GM23338 (cell line): ENCODE measurements at regions not wholly inside any gene's neighbourhood (a gene's known extent, or its start where the extent isn't known, plus 50 kb on each side); places are given as distances from the start of the nearest gene placed in this dataset.

Experiments
- ATAC-seq: fragments of 200-7000 bp; cut with Tn5 transposase; 3 replicates; pipeline ENCODE4 v1.9.1; 2020
- DNase-seq: peaks from one replicate; pipeline ENCODE4 v3.0.0-alpha.2; 2015; ENCODE audit warnings: low spot score
- H2AFZ ChIP-seq: fragments of 200-600 bp; sonication (generic); 2 replicates; pipeline ENCODE4 v1.8.0; 2016; ENCODE audit warnings: antibody characterized with exemption, mild to moderate bottlenecking, moderate library complexity
- H3F3A ChIP-seq: fragments of 200-600 bp; sonication (generic); replicated peaks from 2 replicates; pipeline ENCODE4 v1.8.0; 2017; ENCODE audit warnings: antibody characterized with exemption, mixed run types, low read depth
- H3K27ac ChIP-seq: fragments of 200-600 bp; sonication (generic); 2 replicates; pipeline ENCODE4 v1.6.1; 2016; ENCODE audit warnings: low read depth
- H3K27me3 ChIP-seq: fragments of 200-600 bp; sonication (generic); 2 replicates; pipeline ENCODE4 v1.8.0; 2016; ENCODE audit warnings: mild to moderate bottlenecking, mixed run types, moderate library complexity; ENCODE audit not compliant: insufficient read depth
- H3K36me3 ChIP-seq: fragments of 200-600 bp; sonication (generic); 2 replicates; pipeline ENCODE4 v1.8.0; 2016; ENCODE audit warnings: mild to moderate bottlenecking; ENCODE audit not compliant: insufficient read depth
- H3K4me1 ChIP-seq: fragments of 200-600 bp; sonication (generic); 2 replicates; pipeline ENCODE4 v1.8.0; 2016; ENCODE audit warnings: mild to moderate bottlenecking, moderate library complexity; ENCODE audit not compliant: insufficient read depth
- H3K4me2 ChIP-seq: fragments of 200-600 bp; sonication (generic); 2 replicates; pipeline ENCODE4 v1.7.1; 2017; ENCODE audit warnings: mixed run types
- H3K4me3 ChIP-seq: fragments of 200-600 bp; sonication (generic); 2 replicates; pipeline ENCODE4 v1.6.1; 2016; ENCODE audit warnings: mixed run types
- H3K79me2 ChIP-seq: fragments of 200-600 bp; sonication (generic); replicated peaks from 2 replicates; pipeline ENCODE4 v1.8.0; 2017; ENCODE audit warnings: mild to moderate bottlenecking; ENCODE audit not compliant: insufficient read depth
- H3K9me2 ChIP-seq: fragments of 200-600 bp; sonication (generic); 2 replicates; pipeline ENCODE4 v1.8.0; 2017; ENCODE audit not compliant: insufficient read depth
- H4K20me1 ChIP-seq: fragments of 200-600 bp; sonication (generic); replicated peaks from 2 replicates; pipeline ENCODE4 v1.8.0; 2017; ENCODE audit warnings: mild to moderate bottlenecking; ENCODE audit not compliant: insufficient read depth
- H3K27ac Mint-ChIP-seq: 2 replicates; pipeline ENCODE4 v1.8.0; 2020; ENCODE audit warnings: inconsistent platforms, mild to moderate bottlenecking, moderate library complexity, mixed read lengths
- H3K27me3 Mint-ChIP-seq: 3 replicates; pipeline ENCODE4 v1.8.0; 2022; ENCODE audit warnings: low read depth, mild to moderate bottlenecking, moderate library complexity, mixed read lengths, inconsistent platforms; ENCODE audit not compliant: insufficient read depth, poor library complexity
- H3K36me3 Mint-ChIP-seq: 3 replicates; pipeline ENCODE4 v1.8.0; 2021; ENCODE audit warnings: low read depth, mild to moderate bottlenecking, inconsistent platforms, moderate library complexity, mixed read lengths
- H3K4me1 Mint-ChIP-seq: 3 replicates; pipeline ENCODE4 v1.8.0; 2020; ENCODE audit warnings: mild to moderate bottlenecking, inconsistent platforms, mixed read lengths
- H3K4me3 Mint-ChIP-seq: 3 replicates; pipeline ENCODE4 v1.8.0; 2021; ENCODE audit warnings: moderate library complexity, mild to moderate bottlenecking, inconsistent platforms, mixed read lengths
- H3K9me3 Mint-ChIP-seq: 3 replicates; pipeline ENCODE4 v1.8.0; 2020; ENCODE audit warnings: moderate library complexity, mild to moderate bottlenecking, inconsistent platforms, mixed read lengths
- JUNB ChIP-seq: IDR thresholded peaks from one replicate; pipeline ENCODE4 v1.6.1; 2016; ENCODE audit warnings: antibody characterized with exemption; ENCODE audit not compliant: unreplicated experiment
- STAT1 ChIP-seq: IDR thresholded peaks from one replicate; pipeline ENCODE4 v1.6.1; 2016; ENCODE audit warnings: antibody characterized with exemption; ENCODE audit not compliant: unreplicated experiment
- ZNF331 ChIP-seq: fragments of 250-450 bp; sonication (Bioruptor Pico); IDR thresholded peaks from 2 replicates; pipeline ENCODE4 v1.5.0; 2020; ENCODE audit warnings: low read depth, mild to moderate bottlenecking, moderate library complexity
- TF ChIP-seq, protein P1 (sequence below): fragments of 250-450 bp; sonication (Bioruptor Pico); IDR thresholded peaks from 2 replicates; pipeline ENCODE4 v1.5.0; 2020; ENCODE audit warnings: mild to moderate bottlenecking, moderate library complexity
- TF ChIP-seq, protein P2 (sequence below): IDR thresholded peaks from one replicate; pipeline ENCODE4 v1.6.1; 2018; ENCODE audit warnings: antibody characterized with exemption; ENCODE audit not compliant: unreplicated experiment

- TF ChIP-seq, protein P1, sequence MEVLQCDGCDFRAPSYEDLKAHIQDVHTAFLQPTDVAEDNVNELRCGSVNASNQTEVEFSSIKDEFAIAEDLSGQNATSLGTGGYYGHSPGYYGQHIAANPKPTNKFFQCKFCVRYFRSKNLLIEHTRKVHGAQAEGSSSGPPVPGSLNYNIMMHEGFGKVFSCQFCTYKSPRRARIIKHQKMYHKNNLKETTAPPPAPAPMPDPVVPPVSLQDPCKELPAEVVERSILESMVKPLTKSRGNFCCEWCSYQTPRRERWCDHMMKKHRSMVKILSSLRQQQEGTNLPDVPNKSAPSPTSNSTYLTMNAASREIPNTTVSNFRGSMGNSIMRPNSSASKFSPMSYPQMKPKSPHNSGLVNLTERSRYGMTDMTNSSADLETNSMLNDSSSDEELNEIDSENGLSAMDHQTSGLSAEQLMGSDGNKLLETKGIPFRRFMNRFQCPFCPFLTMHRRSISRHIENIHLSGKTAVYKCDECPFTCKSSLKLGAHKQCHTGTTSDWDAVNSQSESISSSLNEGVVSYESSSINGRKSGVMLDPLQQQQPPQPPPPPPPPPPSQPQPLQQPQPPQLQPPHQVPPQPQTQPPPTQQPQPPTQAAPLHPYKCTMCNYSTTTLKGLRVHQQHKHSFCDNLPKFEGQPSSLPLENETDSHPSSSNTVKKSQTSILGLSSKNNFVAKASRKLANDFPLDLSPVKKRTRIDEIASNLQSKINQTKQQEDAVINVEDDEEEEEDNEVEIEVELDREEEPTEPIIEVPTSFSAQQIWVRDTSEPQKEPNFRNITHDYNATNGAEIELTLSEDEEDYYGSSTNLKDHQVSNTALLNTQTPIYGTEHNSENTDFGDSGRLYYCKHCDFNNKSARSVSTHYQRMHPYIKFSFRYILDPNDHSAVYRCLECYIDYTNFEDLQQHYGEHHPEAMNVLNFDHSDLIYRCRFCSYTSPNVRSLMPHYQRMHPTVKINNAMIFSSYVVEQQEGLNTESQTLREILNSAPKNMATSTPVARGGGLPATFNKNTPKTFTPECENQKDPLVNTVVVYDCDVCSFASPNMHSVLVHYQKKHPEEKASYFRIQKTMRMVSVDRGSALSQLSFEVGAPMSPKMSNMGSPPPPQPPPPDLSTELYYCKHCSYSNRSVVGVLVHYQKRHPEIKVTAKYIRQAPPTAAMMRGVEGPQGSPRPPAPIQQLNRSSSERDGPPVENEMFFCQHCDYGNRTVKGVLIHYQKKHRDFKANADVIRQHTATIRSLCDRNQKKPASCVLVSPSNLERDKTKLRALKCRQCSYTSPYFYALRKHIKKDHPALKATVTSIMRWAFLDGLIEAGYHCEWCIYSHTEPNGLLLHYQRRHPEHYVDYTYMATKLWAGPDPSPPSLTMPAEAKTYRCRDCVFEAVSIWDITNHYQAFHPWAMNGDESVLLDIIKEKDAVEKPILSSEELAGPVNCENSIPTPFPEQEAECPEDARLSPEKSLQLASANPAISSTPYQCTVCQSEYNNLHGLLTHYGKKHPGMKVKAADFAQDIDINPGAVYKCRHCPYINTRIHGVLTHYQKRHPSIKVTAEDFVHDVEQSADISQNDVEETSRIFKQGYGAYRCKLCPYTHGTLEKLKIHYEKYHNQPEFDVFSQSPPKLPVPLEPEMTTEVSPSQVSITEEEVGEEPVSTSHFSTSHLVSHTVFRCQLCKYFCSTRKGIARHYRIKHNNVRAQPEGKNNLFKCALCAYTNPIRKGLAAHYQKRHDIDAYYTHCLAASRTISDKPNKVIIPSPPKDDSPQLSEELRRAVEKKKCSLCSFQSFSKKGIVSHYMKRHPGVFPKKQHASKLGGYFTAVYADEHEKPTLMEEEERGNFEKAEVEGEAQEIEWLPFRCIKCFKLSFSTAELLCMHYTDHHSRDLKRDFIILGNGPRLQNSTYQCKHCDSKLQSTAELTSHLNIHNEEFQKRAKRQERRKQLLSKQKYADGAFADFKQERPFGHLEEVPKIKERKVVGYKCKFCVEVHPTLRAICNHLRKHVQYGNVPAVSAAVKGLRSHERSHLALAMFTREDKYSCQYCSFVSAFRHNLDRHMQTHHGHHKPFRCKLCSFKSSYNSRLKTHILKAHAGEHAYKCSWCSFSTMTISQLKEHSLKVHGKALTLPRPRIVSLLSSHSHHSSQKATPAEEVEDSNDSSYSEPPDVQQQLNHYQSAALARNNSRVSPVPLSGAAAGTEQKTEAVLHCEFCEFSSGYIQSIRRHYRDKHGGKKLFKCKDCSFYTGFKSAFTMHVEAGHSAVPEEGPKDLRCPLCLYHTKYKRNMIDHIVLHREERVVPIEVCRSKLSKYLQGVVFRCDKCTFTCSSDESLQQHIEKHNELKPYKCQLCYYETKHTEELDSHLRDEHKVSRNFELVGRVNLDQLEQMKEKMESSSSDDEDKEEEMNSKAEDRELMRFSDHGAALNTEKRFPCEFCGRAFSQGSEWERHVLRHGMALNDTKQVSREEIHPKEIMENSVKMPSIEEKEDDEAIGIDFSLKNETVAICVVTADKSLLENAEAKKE (CRISPR knock-in tag), result no peak
- TF ChIP-seq, protein P2, sequence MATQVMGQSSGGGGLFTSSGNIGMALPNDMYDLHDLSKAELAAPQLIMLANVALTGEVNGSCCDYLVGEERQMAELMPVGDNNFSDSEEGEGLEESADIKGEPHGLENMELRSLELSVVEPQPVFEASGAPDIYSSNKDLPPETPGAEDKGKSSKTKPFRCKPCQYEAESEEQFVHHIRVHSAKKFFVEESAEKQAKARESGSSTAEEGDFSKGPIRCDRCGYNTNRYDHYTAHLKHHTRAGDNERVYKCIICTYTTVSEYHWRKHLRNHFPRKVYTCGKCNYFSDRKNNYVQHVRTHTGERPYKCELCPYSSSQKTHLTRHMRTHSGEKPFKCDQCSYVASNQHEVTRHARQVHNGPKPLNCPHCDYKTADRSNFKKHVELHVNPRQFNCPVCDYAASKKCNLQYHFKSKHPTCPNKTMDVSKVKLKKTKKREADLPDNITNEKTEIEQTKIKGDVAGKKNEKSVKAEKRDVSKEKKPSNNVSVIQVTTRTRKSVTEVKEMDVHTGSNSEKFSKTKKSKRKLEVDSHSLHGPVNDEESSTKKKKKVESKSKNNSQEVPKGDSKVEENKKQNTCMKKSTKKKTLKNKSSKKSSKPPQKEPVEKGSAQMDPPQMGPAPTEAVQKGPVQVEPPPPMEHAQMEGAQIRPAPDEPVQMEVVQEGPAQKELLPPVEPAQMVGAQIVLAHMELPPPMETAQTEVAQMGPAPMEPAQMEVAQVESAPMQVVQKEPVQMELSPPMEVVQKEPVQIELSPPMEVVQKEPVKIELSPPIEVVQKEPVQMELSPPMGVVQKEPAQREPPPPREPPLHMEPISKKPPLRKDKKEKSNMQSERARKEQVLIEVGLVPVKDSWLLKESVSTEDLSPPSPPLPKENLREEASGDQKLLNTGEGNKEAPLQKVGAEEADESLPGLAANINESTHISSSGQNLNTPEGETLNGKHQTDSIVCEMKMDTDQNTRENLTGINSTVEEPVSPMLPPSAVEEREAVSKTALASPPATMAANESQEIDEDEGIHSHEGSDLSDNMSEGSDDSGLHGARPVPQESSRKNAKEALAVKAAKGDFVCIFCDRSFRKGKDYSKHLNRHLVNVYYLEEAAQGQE, result no peak
These were observed 477.0 kb downstream of the GBA3 start (continued) for GRCh38 chr4:23169608-23170311.

GRCh38 chr4:23166919-23167318, 474.2 kb downstream of the GBA3 start:
- peaks cover 5% of the 10 kb centered on the region; the same call in 1 of the 2 replicates for H3K9me2 ChIP-seq
- H3K4me3 Mint-ChIP-seq, result no peak overlapping the region
- H2AFZ ChIP-seq, result no peak overlapping the region
- H3F3A ChIP-seq, result no peaks in the 10 kb centered on the region
- H4K20me1 ChIP-seq, result no peaks in the 10 kb centered on the region
- no peak overlapping the region for H3K4me3 ChIP-seq
- no peak overlapping the region for H3K4me2 ChIP-seq
- no peaks in the 10 kb centered on the region; the same call in 2 of the 3 replicates for H3K9me3 Mint-ChIP-seq
- H3K4me1 Mint-ChIP-seq, result peaks cover 24% of the 10 kb centered on the region
- peaks cover 5% of the 10 kb centered on the region for H3K27me3 Mint-ChIP-seq
- H3K27ac ChIP-seq, result no peak overlapping the region
- H3K36me3 Mint-ChIP-seq, result no peaks in the 10 kb centered on the region; the same call in 2 of the 3 replicates
- no peak overlapping the region for H3K27ac Mint-ChIP-seq
- ATAC-seq (no peak), DNase-seq (no peak)
- H3K79me2 ChIP-seq, result no peaks in the 10 kb centered on the region
- H3K36me3 ChIP-seq, result no peaks in the 10 kb centered on the region
- H3K4me1 ChIP-seq, result peaks cover 19% of the 10 kb centered on the region
- no peaks in the 10 kb centered on the region for H3K27me3 ChIP-seq
- no peak for TF ChIP-seq STAT1
- no peak for TF ChIP-seq ZNF331 (CRISPR knock-in tag)
- TF ChIP-seq, protein P1 (CRISPR knock-in tag), result no peak
- no peak for TF ChIP-seq JUNB
